ENCODE measurements at regions not wholly inside any gene's neighbourhood (a gene's known extent, or its start where the extent isn't known, plus 50 kb on each side); places are given as distances from the start of the nearest gene placed in this dataset.

DNA sequence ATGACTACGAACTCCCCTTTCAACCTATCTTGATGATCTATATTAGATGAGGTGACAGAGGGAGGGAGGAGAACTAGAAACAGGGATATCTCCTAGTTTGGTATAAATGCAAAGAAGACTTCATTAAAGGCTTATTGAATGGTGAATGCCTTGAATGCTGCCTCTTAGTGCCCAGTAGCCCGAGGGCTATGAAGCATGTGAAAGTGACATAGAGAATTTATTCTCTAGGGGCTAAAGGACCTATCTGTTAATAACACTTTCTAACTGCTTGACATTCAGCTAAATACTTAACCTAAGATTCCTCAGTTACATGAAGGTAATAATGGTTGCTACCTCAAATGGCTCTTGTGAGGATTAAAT lies 764.1 kb downstream of the LTN1 start:
- 86 to 87% methylated on average over 2 of the region's 2 CpGs for WGBS, 2 donors
- Histone ChIP-seq H3K4me1 (peaks cover 0 to 3% (median 0%) of the 10 kb centered on the region in 3 donors), H3K36me3 (no peaks in the 10 kb centered on the region), H3K4me3 (no peak overlapping the region), H3K27ac (no peak overlapping the region), H3K27me3 (no peaks in the 10 kb centered on the region), H3K9me3 (no peaks in the 10 kb centered on the region)
- TF ChIP-seq POLR2A (IDR thresholded peaks at IDR 0.05): no peak
- TF ChIP-seq, protein P1, sequence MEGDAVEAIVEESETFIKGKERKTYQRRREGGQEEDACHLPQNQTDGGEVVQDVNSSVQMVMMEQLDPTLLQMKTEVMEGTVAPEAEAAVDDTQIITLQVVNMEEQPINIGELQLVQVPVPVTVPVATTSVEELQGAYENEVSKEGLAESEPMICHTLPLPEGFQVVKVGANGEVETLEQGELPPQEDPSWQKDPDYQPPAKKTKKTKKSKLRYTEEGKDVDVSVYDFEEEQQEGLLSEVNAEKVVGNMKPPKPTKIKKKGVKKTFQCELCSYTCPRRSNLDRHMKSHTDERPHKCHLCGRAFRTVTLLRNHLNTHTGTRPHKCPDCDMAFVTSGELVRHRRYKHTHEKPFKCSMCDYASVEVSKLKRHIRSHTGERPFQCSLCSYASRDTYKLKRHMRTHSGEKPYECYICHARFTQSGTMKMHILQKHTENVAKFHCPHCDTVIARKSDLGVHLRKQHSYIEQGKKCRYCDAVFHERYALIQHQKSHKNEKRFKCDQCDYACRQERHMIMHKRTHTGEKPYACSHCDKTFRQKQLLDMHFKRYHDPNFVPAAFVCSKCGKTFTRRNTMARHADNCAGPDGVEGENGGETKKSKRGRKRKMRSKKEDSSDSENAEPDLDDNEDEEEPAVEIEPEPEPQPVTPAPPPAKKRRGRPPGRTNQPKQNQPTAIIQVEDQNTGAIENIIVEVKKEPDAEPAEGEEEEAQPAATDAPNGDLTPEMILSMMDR (IDR thresholded peaks at IDR 0.05): no peak
- DNase-seq: no peak
- intact Hi-C loops (cut with DNase I): no loop called here

DNA sequence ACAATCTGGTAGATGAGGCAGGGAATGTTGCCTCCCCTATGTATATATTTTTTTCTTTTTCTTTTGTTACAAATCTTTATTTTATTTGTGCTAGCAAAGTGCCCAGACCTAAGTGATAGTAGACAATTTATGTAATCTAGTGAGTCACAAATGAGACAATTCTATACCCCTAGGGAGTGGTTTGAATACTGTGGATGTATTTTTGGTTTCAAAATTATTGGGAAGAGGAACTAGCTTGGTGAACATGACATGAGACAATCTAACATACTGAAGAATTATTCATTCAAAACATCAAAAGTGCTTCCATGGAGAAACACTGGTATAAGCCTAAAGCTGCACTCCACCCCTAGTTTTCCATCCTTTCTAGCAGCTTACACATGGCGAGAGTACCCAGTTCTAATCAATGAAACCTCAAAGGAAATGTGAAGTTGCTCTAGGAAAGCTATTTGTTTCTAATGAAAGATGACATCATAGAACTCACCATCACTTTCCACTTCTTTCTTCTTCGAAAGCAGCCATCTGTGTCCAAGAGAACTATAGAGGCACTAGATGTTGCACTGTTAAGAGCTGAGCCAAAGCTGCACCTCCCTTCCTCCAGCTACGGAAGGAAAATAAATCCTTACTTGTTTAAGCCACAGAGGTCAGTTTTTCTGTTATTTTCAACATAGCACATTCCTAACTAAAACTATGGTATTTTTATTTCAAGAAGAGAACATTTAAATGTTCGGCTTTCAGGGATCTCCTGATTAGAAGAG lies 764.6 kb downstream of the LTN1 start:
- TF ChIP-seq POLR2A (IDR thresholded peaks at IDR 0.05): no peak
- TF ChIP-seq, protein P1 (IDR thresholded peaks at IDR 0.05): no peak
- no peak overlapping the region for H3K4me3 ChIP-seq
- H3K36me3 ChIP-seq: no peaks in the 10 kb centered on the region
- 50 to 89% methylated on average over 4 of the region's 4 CpGs for WGBS, 2 donors
- H3K9me3 ChIP-seq: no peaks in the 10 kb centered on the region
- intact Hi-C loops (cut with DNase I): no loop called here
- H3K27me3 ChIP-seq: no peaks in the 10 kb centered on the region
- H3K4me1 ChIP-seq: peaks cover 0 to 3% (median 0%) of the 10 kb centered on the region in 3 donors
- no peak for DNase-seq
- no peak overlapping the region for H3K27ac ChIP-seq

GRCh38 chr21:28226563-28226962 lies 766.1 kb downstream of the LTN1 start:
- H3K27ac ChIP-seq: no peak overlapping the region
- intact Hi-C loops (cut with DNase I): no loop called here
- no peaks in the 10 kb centered on the region for H3K36me3 ChIP-seq
- H3K27me3 ChIP-seq: no peaks in the 10 kb centered on the region
- WGBS, 2 donors: 71 to 75% methylated on average over 2 of the region's 2 CpGs
- no peak for DNase-seq
- no peaks in the 10 kb centered on the region for H3K9me3 ChIP-seq
- no peak for TF ChIP-seq POLR2A (IDR thresholded peaks at IDR 0.05)
- TF ChIP-seq, protein P1 (IDR thresholded peaks at IDR 0.05): no peak
- peaks cover 0 to 3% (median 0%) of the 10 kb centered on the region in 3 donors for H3K4me1 ChIP-seq
- no peak overlapping the region for H3K4me3 ChIP-seq

- WGBS, 2 donors: 70 to 84% methylated on average over 6 of the region's 6 CpGs
- H3K4me3 ChIP-seq: no peak overlapping the region
- no peak overlapping the region for H3K27ac ChIP-seq
- intact Hi-C loops (cut with DNase I): no loop called here
- no peaks in the 10 kb centered on the region for H3K27me3 ChIP-seq
- no peaks in the 10 kb centered on the region for H3K9me3 ChIP-seq
- TF ChIP-seq, protein P1 (IDR thresholded peaks at IDR 0.05): no peak
- TF ChIP-seq POLR2A (IDR thresholded peaks at IDR 0.05): no peak
- H3K4me1 ChIP-seq: peaks cover 0 to 3% (median 0%) of the 10 kb centered on the region in 3 donors
- DNase-seq: no peak
- H3K36me3 ChIP-seq: no peaks in the 10 kb centered on the region
Measured at GRCh38 chr21:28224191-28224726, 768.4 kb downstream of the LTN1 start.

- Histone ChIP-seq H3K27ac (no peak overlapping the region), H3K27me3 (no peaks in the 10 kb centered on the region), H3K9me3 (no peaks in the 10 kb centered on the region), H3K36me3 (no peaks in the 10 kb centered on the region), H3K4me3 (no peak overlapping the region), H3K4me1 (no peaks in the 10 kb centered on the region)
- no peak for TF ChIP-seq POLR2A (IDR thresholded peaks at IDR 0.05)
- TF ChIP-seq, protein P1 (IDR thresholded peaks at IDR 0.05): no peak
- DNase-seq: no peak
- WGBS, 2 donors: 63 to 70% methylated on average over 1 of the region's 1 CpG
- intact Hi-C loops (cut with DNase I): no loop called here
Measured at GRCh38 chr21:28221984-28222383, 770.7 kb downstream of the LTN1 start.
